ENCODE measurements at regions not wholly inside any gene's neighbourhood (a gene's known extent, or its start where the extent isn't known, plus 50 kb on each side); places are given as distances from the start of the nearest gene placed in this dataset.

GRCh38 chr5:153321478-153321877, 169.0 kb upstream of the GRIA1 start:
- TF ChIP-seq CTCF (IDR thresholded peaks at IDR 0.05) (no peak), POLR2AphosphoS5 (IDR thresholded peaks at IDR 0.05) (no peak), POLR2A (IDR thresholded peaks at IDR 0.05) (no peak), EP300 (IDR thresholded peaks at IDR 0.05) (no peak)

All from upper lobe of left lung (tissue), 4 donors.